NB4 (cell line): ENCODE measurements at regions not wholly inside any gene's neighbourhood (a gene's known extent, or its start where the extent isn't known, plus 50 kb on each side); places are given as distances from the start of the nearest gene placed in this dataset.

Source experiments
- MYC ChIP-seq: IDR thresholded peaks from 2 replicates; pipeline ENCODE4 v1.6.1; 2011; ENCODE audit warnings: low read depth, low read length
- POLR2A ChIP-seq: IDR thresholded peaks from 2 replicates; pipeline ENCODE4 v1.6.1; 2011; ENCODE audit warnings: mild to moderate bottlenecking; ENCODE audit not compliant: insufficient read length; ENCODE audit errors: extremely low read depth
- TF ChIP-seq, protein P1 (sequence below): IDR thresholded peaks from one replicate; pipeline ENCODE4 v1.5.1; 2012; ENCODE audit warnings: low read depth, low read length
- TF ChIP-seq, protein P2 (sequence below): IDR thresholded peaks from 2 replicates; pipeline ENCODE4 v1.6.1; 2011; ENCODE audit warnings: low read depth, low read length

DNA sequence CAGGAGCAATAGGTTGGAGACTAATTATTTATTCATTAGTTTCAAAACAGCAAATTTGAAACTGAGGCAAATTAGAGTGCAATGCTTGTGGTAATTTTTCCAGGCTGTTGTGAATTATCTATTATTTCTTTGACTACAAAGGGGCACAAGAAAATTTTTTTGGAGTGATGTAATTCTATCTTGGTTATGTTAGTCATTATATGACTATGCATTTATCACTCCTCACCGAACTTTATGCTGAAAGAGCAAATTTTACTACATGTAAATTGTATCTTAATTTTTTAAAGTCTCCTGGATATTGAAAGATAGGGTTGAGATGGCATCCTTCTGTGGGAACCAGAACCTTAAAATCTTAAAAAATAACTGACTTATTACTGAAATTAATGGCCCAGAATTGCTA lies 320.0 kb upstream of the ROBO1 start:
- TF ChIP-seq, protein P1, sequence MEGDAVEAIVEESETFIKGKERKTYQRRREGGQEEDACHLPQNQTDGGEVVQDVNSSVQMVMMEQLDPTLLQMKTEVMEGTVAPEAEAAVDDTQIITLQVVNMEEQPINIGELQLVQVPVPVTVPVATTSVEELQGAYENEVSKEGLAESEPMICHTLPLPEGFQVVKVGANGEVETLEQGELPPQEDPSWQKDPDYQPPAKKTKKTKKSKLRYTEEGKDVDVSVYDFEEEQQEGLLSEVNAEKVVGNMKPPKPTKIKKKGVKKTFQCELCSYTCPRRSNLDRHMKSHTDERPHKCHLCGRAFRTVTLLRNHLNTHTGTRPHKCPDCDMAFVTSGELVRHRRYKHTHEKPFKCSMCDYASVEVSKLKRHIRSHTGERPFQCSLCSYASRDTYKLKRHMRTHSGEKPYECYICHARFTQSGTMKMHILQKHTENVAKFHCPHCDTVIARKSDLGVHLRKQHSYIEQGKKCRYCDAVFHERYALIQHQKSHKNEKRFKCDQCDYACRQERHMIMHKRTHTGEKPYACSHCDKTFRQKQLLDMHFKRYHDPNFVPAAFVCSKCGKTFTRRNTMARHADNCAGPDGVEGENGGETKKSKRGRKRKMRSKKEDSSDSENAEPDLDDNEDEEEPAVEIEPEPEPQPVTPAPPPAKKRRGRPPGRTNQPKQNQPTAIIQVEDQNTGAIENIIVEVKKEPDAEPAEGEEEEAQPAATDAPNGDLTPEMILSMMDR = no peak
- TF ChIP-seq POLR2A = no peak
- TF ChIP-seq, protein P2, sequence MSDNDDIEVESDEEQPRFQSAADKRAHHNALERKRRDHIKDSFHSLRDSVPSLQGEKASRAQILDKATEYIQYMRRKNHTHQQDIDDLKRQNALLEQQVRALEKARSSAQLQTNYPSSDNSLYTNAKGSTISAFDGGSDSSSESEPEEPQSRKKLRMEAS = no peak
- TF ChIP-seq MYC = no peak
